Testis (tissue), 2 donors: ENCODE measurements at regions not wholly inside any gene's neighbourhood (a gene's known extent, or its start where the extent isn't known, plus 50 kb on each side); places are given as distances from the start of the nearest gene placed in this dataset.
A peak's percentile ranks its signal among the peaks of the same experiment; 100 is the strongest.

Experiments
- DNase-seq: peaks from one replicate; pipeline ENCODE4 v3.0.0-alpha.2; 2019
- H3K27ac ChIP-seq, 2 donors: fragments of 200-600 bp; sonication (generic); one replicate each; pipeline ENCODE4 v1.5.1; 2019
- H3K27me3 ChIP-seq: fragments of 200-600 bp; sonication (generic); one replicate; pipeline ENCODE4 v1.5.1; 2019
- H3K36me3 ChIP-seq: fragments of 200-600 bp; sonication (generic); one replicate; pipeline ENCODE4 v1.5.1; 2017; ENCODE audit warnings: low read depth; ENCODE audit errors: missing control alignments
- H3K4me1 ChIP-seq: fragments of 200-600 bp; sonication (generic); one replicate; pipeline ENCODE4 v1.5.1; 2019
- H3K4me3 ChIP-seq, 2 donors: fragments of 200-600 bp; sonication (generic); one replicate each; pipeline ENCODE4 v1.5.1; 2017 to 2019
- H3K9me3 ChIP-seq: fragments of 200-600 bp; sonication (generic); one replicate; pipeline ENCODE4 v1.5.1; 2017
- POLR2A ChIP-seq: fragments of 450-650 bp; IDR thresholded peaks from one replicate; pipeline ENCODE4 v1.6.1; 2017; ENCODE audit warnings: antibody characterized with exemption, mild to moderate bottlenecking, moderate library complexity
- WGBS, 2 donors: methylation state at CpG; one replicate each; pipeline ENCODE4 v1.1.5; 2018; 5-methylcytosine and 5-hydroxymethylcytosine counted together
- intact Hi-C: fragments of 100-400 bp; cut with DNase I; formaldehyde crosslinking; loops from one replicate; pipeline ENCODE4 v1.15.1; 2023; ENCODE audit warnings: low total_unique reads
- TF ChIP-seq, protein P1 (sequence below), 3 experiments: fragments of 450-650 bp in 2 of 3; fragments of 200-600 bp in 1 of 3; sonication (generic) in 1 of 3; IDR thresholded peaks; one replicate each; pipeline ENCODE4 v1.5.1; 2016 to 2019; ENCODE audit warnings: antibody characterized with exemption in 3 of 3, mild to moderate bottlenecking in 2 of 3, moderate library complexity in 1 of 3

DNA sequence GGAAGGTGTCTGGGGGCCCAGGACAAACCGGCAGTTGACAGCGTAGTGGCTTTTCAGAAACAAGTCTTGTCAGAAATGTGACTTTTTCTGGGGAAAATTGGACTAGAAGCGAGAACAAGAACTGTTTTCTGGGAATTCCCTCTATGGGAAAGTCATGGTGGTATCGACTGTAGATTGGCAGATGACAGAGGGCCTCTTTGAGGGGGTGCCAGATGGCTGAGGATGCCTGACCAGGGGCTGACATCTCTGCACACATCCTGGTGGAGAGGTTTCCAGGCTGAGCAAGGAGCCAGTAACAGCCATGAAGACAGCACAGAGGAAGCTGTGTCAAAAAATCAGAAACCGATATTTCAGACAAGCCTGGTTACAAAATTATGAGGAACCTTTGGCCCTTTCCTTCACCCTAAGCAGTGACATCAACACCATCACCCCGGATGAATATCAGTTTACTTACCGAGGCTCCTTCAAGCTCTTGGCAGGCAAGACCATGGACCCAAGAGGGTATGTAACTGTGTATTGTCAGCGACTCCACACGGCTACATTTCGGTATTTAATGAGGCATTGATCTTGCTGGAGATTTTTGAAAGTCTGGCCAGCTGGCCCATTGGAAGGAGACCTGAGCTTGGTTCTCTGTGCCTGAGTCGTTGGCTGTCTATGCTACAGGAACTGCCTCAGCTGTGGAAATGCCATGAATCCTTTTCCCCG, 1525.3 kb upstream of the TMEM132C start:
- Histone ChIP-seq H3K27me3 (no peaks in the 10 kb centered on the region), H3K27ac (no peak overlapping the region), H3K4me1 (no peaks in the 10 kb centered on the region), H3K36me3 (no peaks in the 10 kb centered on the region), H3K4me3 (no peak overlapping the region), H3K9me3 (no peaks in the 10 kb centered on the region)
- WGBS, 2 donors = 76 to 86% methylated on average over 12 of the region's 12 CpGs
- intact Hi-C loops = no loop called here
- DNase-seq = no peak
- TF ChIP-seq, protein P1, sequence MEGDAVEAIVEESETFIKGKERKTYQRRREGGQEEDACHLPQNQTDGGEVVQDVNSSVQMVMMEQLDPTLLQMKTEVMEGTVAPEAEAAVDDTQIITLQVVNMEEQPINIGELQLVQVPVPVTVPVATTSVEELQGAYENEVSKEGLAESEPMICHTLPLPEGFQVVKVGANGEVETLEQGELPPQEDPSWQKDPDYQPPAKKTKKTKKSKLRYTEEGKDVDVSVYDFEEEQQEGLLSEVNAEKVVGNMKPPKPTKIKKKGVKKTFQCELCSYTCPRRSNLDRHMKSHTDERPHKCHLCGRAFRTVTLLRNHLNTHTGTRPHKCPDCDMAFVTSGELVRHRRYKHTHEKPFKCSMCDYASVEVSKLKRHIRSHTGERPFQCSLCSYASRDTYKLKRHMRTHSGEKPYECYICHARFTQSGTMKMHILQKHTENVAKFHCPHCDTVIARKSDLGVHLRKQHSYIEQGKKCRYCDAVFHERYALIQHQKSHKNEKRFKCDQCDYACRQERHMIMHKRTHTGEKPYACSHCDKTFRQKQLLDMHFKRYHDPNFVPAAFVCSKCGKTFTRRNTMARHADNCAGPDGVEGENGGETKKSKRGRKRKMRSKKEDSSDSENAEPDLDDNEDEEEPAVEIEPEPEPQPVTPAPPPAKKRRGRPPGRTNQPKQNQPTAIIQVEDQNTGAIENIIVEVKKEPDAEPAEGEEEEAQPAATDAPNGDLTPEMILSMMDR (IDR thresholded peaks at IDR 0.05) = no peak
- TF ChIP-seq POLR2A = no peak

DNA sequence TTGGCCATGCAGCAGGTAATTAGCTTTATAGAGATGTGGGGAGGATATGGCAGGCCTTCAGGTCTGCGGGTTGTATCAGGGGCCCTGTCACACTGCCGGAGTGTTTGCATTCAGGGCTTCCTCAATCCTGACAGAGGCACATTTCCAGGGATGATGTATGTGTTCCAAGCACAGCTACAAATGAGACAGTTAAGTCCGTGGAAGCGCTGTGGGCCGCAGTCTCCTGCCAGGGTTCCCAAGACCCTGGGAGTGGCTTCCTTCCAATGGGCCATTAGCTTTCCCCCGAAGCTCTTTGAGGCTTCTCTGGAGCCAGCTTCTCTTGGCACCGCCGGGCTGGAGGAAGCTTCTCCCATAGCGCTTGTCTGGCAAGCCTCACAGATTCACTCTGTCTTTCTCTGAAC, 1524.7 kb upstream of the TMEM132C start:
- no peak for TF ChIP-seq POLR2A
- TF ChIP-seq, protein P1 (IDR thresholded peaks at IDR 0.05) = no peak
- no peak for DNase-seq
- Histone ChIP-seq H3K4me3 (no peak overlapping the region), H3K4me1 (no peaks in the 10 kb centered on the region), H3K27ac (no peak overlapping the region), H3K36me3 (no peaks in the 10 kb centered on the region), H3K27me3 (no peaks in the 10 kb centered on the region), H3K9me3 (no peaks in the 10 kb centered on the region)
- 61 to 65% methylated on average over 9 of the region's 9 CpGs for WGBS, 2 donors
- intact Hi-C loops = no loop called here

DNA sequence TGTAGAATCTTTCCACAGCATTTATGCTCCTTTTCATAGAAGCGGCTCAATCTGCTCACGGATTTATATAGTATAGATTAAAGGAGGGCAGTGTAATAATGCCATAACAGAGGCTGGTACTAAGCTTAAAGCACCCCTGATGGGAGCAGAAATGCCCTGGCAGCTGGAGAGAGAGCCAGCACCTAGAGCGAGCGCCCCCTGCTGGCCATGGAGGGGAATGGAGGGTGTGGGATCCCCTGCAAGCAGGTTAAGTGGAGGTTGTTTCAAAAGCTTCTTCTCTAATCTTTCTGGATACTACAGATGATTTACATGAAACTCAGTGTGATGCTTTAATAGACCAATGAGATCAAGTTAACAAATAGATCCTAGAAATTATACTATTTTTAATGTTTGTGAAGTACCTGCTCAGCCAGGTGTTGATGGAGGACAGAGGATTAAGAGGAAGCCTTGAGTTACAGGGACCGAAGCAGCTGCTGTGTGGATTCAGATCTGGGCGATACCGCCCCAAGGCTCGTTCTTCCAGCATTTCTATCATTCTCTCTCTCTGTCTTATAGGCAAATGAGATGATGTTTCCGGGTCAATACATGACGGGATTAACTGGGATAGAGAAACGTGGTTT, 1519.3 kb upstream of the TMEM132C start:
- Histone ChIP-seq H3K36me3 (no peaks in the 10 kb centered on the region), H3K27ac (no peak overlapping the region), H3K4me3 (no peak overlapping the region), H3K9me3 (no peaks in the 10 kb centered on the region), H3K4me1 (no peaks in the 10 kb centered on the region), H3K27me3 (no peaks in the 10 kb centered on the region)
- DNase-seq = peak; percentile 54
- WGBS, 2 donors = 39 to 54% methylated on average over 11 of the region's 11 CpGs
- TF ChIP-seq, protein P1 (IDR thresholded peaks at IDR 0.05) = peak; percentile 19 to 95 (median 48)
- TF ChIP-seq POLR2A = no peak
- intact Hi-C loops = no loop called here

DNA sequence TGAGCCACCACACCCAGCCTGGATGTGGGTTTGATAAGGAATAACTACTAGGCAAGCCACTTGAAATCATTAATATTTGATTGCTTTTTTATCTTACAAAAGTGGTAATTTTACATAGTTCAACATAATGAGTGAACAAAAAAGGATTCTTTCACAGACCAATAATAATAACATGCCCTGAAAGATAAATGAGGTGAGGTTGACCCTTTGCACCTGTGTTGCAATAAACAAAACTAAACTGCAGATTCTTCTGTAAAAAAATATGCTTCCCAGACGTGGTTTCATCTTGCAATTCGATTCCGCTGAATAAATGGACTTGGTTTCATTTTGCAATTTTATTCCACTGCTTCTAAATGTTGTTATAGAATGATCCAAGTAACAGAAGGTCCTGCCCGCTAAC, 1514.9 kb upstream of the TMEM132C start:
- intact Hi-C loops = no loop called here
- no peak for TF ChIP-seq POLR2A
- TF ChIP-seq, protein P1 (IDR thresholded peaks at IDR 0.05) = no peak
- Histone ChIP-seq H3K27ac (no peak overlapping the region), H3K4me3 (no peak overlapping the region), H3K36me3 (no peaks in the 10 kb centered on the region), H3K9me3 (no peaks in the 10 kb centered on the region), H3K4me1 (no peaks in the 10 kb centered on the region), H3K27me3 (no peaks in the 10 kb centered on the region)
- DNase-seq = no peak
- 62 to 64% methylated on average over 4 of the region's 4 CpGs for WGBS, 2 donors

DNA sequence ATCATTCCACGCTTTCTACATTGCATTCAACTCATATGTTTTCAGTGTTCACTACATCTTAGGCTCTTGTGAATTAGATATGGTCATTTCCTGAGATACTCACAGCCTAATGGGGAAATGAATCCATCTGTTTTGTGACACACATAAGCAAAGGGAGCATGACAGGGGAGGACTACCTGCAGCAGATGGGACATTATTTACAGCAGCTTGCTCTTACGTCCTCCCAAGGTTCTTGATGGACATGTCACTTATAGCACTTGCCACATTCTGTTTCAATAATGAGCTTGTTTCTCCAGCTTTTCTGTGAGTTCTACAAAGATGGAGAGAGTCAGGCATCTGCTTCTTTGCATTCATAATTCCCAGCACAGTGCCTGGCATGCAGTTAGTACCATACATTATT, 1509.6 kb upstream of the TMEM132C start:
- WGBS, 2 donors = 85 to 89% methylated on average over 2 of the region's 2 CpGs

More for the DNA sequence above, 1509.6 kb upstream of the TMEM132C start:
- no peak for DNase-seq
- Histone ChIP-seq H3K9me3 (no peaks in the 10 kb centered on the region), H3K27ac (no peak overlapping the region), H3K4me1 (no peaks in the 10 kb centered on the region), H3K36me3 (no peaks in the 10 kb centered on the region), H3K27me3 (no peaks in the 10 kb centered on the region), H3K4me3 (no peak overlapping the region)
- TF ChIP-seq POLR2A = no peak
- TF ChIP-seq, protein P1 (IDR thresholded peaks at IDR 0.05) = no peak
- intact Hi-C loops = no loop called here
